ENCODE measurements at regions not wholly inside any gene's neighbourhood (a gene's known extent, or its start where the extent isn't known, plus 50 kb on each side); places are given as distances from the start of the nearest gene placed in this dataset.

DNA sequence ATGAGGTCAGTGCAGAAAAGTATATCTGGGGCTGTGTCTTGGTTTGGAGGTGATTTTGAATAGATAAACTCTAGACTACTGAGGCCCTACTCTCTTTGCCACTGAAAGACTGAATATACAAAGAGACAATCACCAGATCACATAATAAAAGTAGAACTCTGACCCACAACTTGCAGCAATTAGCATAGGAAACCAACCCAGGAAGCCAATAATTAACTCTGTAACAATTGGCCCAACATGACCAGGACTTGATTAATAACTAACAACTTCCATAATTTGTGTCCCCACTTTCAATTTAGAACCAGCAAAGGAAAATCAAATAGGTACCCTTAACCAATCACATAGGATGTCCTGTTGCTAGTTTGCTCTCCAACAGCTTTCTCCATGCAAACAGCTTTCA is 1104.9 kb upstream of the CELF4 start:
- no peaks in the 10 kb centered on the region for H3K36me3 ChIP-seq
- H3K4me3 ChIP-seq: no peak overlapping the region
- TF ChIP-seq, protein P1, sequence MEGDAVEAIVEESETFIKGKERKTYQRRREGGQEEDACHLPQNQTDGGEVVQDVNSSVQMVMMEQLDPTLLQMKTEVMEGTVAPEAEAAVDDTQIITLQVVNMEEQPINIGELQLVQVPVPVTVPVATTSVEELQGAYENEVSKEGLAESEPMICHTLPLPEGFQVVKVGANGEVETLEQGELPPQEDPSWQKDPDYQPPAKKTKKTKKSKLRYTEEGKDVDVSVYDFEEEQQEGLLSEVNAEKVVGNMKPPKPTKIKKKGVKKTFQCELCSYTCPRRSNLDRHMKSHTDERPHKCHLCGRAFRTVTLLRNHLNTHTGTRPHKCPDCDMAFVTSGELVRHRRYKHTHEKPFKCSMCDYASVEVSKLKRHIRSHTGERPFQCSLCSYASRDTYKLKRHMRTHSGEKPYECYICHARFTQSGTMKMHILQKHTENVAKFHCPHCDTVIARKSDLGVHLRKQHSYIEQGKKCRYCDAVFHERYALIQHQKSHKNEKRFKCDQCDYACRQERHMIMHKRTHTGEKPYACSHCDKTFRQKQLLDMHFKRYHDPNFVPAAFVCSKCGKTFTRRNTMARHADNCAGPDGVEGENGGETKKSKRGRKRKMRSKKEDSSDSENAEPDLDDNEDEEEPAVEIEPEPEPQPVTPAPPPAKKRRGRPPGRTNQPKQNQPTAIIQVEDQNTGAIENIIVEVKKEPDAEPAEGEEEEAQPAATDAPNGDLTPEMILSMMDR (IDR thresholded peaks at IDR 0.05): no peak
- DNase-seq (no peak), ATAC-seq (no peak)
- H3K4me1 ChIP-seq: no peaks in the 10 kb centered on the region
- no peaks in the 10 kb centered on the region for H3K27me3 ChIP-seq (ENCODE audit: low read depth)
- no peak overlapping the region for H3K27ac ChIP-seq
- peaks cover 2% of the 10 kb centered on the region for H3K9me3 ChIP-seq
- intact Hi-C loops (cut with DNase I): no loop called here

DNA sequence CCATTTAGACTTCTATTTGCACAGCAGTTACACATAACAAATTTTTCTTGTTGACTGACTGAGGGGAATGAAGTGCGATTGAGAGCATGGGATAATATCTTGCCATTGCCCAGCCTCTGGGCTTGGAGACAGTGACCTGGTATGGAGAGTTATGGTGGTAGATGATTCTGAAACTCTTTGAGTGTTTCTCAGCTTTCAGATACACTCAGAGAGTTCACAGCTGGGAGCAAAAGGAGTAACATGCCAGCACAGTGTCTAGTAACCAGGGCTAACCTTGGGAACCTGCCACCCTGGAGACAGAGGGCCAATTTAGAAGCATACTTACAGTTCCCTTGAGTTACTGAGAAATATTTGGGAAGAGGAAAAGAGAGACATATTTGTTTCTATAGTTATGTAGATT is 1099.3 kb upstream of the CELF4 start:
- Histone ChIP-seq H3K4me1 (no peaks in the 10 kb centered on the region), H3K36me3 (no peaks in the 10 kb centered on the region), H3K27me3 (ENCODE audit: low read depth) (no peaks in the 10 kb centered on the region), H3K4me3 (no peak overlapping the region), H3K9me3 (no peaks in the 10 kb centered on the region), H3K27ac (no peak overlapping the region)
- no peak for DNase-seq
- TF ChIP-seq, protein P1 (IDR thresholded peaks at IDR 0.05): no peak
- intact Hi-C loops (cut with DNase I): no loop called here
- ATAC-seq: no peak

DNA sequence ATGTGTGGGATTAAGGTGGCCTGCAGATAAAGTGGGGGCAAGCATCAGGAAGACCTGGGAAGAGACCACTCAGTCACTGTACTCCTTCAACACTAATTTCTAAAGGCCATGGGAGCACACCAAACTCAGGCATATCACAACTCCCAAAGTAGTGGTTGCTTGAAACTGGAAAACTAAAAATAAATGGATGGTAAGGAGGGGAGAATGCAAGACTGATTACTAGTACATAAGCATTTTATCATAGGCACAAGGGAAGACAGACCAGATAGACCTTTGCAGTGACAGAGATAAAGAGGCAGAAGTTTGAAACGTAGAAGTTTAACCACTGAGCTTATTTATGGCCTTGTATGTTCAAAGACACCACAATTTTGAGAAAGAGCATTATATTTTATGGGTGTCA is 1098.1 kb upstream of the CELF4 start:
- no peaks in the 10 kb centered on the region for H3K9me3 ChIP-seq
- H3K27ac ChIP-seq: no peak overlapping the region
- intact Hi-C loops (cut with DNase I): no loop called here
- H3K4me1 ChIP-seq: no peaks in the 10 kb centered on the region
- no peaks in the 10 kb centered on the region for H3K27me3 ChIP-seq (ENCODE audit: low read depth)
- TF ChIP-seq, protein P1 (IDR thresholded peaks at IDR 0.05): no peak
- H3K36me3 ChIP-seq: no peaks in the 10 kb centered on the region
- ATAC-seq (no peak), DNase-seq (no peak)
- H3K4me3 ChIP-seq: no peak overlapping the region

DNA sequence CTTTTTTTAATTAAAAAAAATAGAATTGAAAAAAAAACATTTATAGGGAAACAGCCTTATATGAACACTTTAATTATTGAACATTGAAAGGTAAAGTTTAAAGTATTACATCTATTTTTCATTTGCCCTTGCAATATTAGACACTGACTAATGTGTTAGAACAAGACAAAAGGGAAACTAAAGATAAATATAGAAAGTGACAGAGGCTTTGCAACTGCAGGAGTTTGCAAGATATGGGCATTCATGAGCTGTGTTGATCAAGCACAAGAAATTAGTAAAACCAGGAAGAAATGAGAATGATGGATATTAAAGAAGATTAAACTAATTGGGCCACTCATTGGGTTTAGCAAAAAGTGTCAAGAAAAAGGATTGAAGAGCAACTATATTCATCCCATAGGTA is 1097.7 kb upstream of the CELF4 start:
- no peak overlapping the region for H3K27ac ChIP-seq
- DNase-seq (no peak), ATAC-seq (no peak)
- TF ChIP-seq, protein P1 (IDR thresholded peaks at IDR 0.05): no peak
- H3K27me3 ChIP-seq (ENCODE audit: low read depth): no peaks in the 10 kb centered on the region
- no peaks in the 10 kb centered on the region for H3K9me3 ChIP-seq
- H3K4me3 ChIP-seq: no peak overlapping the region
- H3K36me3 ChIP-seq: no peaks in the 10 kb centered on the region
- intact Hi-C loops (cut with DNase I): no loop called here
- no peaks in the 10 kb centered on the region for H3K4me1 ChIP-seq

DNA sequence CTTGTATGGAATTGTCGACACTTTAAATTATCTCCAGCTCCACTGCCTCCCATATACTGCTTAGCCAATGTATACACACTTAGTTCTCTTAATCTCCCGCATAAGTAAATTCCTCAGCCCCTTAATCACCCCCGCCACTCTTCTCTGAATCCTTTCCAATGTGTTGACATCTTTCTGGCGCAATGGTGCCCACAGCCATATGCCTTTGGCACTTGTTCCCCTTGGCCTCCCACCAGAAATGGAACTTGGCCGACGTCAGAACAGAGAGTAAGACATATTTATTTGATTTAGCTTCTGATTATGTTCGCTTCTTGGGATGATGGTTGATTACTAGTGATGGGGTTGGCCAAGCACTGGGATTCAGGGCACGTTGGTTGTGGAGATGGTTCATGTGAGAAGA is 1089.3 kb upstream of the CELF4 start:
- no peaks in the 10 kb centered on the region for H3K36me3 ChIP-seq
- H3K27ac ChIP-seq: no peak overlapping the region
- TF ChIP-seq, protein P1 (IDR thresholded peaks at IDR 0.05): no peak
- DNase-seq (no peak), ATAC-seq (no peak)
- no peak overlapping the region for H3K4me3 ChIP-seq
- no peaks in the 10 kb centered on the region for H3K9me3 ChIP-seq
- intact Hi-C loops (cut with DNase I): no loop called here
- no peaks in the 10 kb centered on the region for H3K4me1 ChIP-seq
- H3K27me3 ChIP-seq (ENCODE audit: low read depth): no peaks in the 10 kb centered on the region

DNA sequence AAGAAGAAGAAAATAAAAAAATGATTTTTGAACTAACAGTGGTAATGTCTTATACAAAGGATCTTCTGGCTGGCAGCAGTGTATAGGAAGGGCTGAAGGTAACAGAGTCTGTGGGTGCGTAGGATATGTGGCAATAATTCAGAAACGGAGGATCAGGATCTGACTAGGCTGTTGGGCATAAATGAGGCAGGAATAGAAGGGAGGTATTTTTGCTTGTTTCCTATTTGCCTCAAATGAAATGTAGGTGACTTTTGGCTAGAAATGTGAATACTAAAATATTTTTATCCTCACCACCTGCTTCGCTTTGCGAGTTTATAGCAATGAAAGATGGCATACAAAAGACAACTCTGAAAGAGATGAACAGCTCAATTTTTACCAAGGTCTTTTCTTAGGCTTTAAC is 1086.1 kb upstream of the CELF4 start:
- no peaks in the 10 kb centered on the region for H3K36me3 ChIP-seq
- intact Hi-C loops (cut with DNase I): no loop called here
- H3K4me1 ChIP-seq: no peaks in the 10 kb centered on the region
- DNase-seq (no peak), ATAC-seq (no peak)
- TF ChIP-seq, protein P1 (IDR thresholded peaks at IDR 0.05): no peak
- H3K27me3 ChIP-seq (ENCODE audit: low read depth): no peaks in the 10 kb centered on the region
- no peak overlapping the region for H3K4me3 ChIP-seq
- H3K27ac ChIP-seq: no peak overlapping the region
- H3K9me3 ChIP-seq: no peaks in the 10 kb centered on the region
